Mesodermal cell (in vitro differentiated cells): ENCODE measurements at regions not wholly inside any gene's neighbourhood (a gene's known extent, or its start where the extent isn't known, plus 50 kb on each side); places are given as distances from the start of the nearest gene placed in this dataset.

Source experiments
- H3K27ac ChIP-seq: 2 replicates; pipeline ENCODE4 v1.7.0; 2013; ENCODE audit warnings: mild to moderate bottlenecking, low read depth, low read length, moderate library complexity; ENCODE audit not compliant: severe bottlenecking
- H3K36me3 ChIP-seq: 2 replicates; pipeline ENCODE4 v1.7.1; 2013; ENCODE audit warnings: mild to moderate bottlenecking, low read length, moderate library complexity; ENCODE audit not compliant: control insufficient read depth, insufficient read depth
- H3K4me1 ChIP-seq: one replicate; pipeline ENCODE4 v1.7.1; 2013; ENCODE audit warnings: mild to moderate bottlenecking, low read length; ENCODE audit not compliant: insufficient read depth, control insufficient read depth, poor library complexity, severe bottlenecking
- H3K4me3 ChIP-seq: 2 replicates; pipeline ENCODE4 v1.7.0; 2013; ENCODE audit warnings: low read length, control low read depth, mild to moderate bottlenecking; ENCODE audit not compliant: insufficient read depth, poor library complexity, severe bottlenecking; ENCODE audit errors: extremely low read depth
- H3K9me3 ChIP-seq: 2 replicates; pipeline ENCODE4 v1.7.1; 2013; ENCODE audit warnings: mild to moderate bottlenecking, low read length, moderate library complexity; ENCODE audit not compliant: control insufficient read depth
- WGBS, 2 experiments: methylation state at CpG; one replicate each; pipeline ENCODE4 v1.1.5; 2013; ENCODE audit warnings: missing lambda C conversion rate in 2 of 2; ENCODE audit not compliant: insufficient coverage in 2 of 2; 5-methylcytosine and 5-hydroxymethylcytosine counted together

DNA sequence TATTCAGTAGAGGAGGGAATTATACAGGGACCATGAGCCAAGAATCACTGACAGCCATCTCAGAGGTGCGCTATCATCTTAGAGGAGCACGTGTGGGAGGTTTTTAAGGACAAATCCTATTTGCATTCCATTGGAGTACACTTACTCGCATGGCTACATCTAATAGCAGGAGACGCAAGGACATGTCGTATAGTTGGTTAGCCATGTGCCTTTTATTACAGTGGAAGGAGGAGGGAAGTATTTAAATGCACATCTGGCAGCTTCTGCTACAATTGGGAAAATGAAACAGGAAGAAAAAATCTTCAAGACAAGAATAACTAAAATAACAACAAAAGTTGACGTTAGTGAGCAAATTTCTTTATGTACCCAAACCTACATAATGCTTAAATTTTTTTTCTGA is 86.5 kb upstream of the UGP2 start:
- WGBS, 2 experiments, result 83 to 86% methylated on average over 2 to 5 of the region's 6 CpGs
- Histone ChIP-seq H3K9me3 (no peaks in the 10 kb centered on the region), H3K4me1 (no peaks in the 10 kb centered on the region), H3K27ac (no peak overlapping the region), H3K4me3 (no peak overlapping the region), H3K36me3 (no peaks in the 10 kb centered on the region)

DNA sequence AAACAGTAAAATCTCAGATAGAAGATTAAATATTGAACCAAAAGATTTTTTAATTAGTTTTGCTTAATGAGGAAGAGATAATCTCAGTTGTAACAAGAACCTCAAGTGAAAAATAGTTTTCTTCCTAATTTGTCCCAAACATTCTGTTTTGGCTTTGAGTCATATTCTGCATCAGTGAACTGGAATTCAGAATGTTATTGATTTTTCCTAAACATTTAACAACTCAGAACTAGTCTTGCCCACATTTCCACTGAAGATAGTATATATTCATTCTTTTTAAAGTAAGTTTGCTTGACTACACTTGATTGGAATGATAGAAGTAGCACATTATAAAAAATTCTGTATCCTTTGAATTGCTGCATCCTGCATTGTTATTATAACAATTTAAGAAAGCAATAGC is 85.7 kb upstream of the UGP2 start:
- H3K27ac ChIP-seq, result no peak overlapping the region
- H3K36me3 ChIP-seq, result no peaks in the 10 kb centered on the region
- no peaks in the 10 kb centered on the region for H3K9me3 ChIP-seq
- no peak overlapping the region for H3K4me3 ChIP-seq
- no peaks in the 10 kb centered on the region for H3K4me1 ChIP-seq

DNA sequence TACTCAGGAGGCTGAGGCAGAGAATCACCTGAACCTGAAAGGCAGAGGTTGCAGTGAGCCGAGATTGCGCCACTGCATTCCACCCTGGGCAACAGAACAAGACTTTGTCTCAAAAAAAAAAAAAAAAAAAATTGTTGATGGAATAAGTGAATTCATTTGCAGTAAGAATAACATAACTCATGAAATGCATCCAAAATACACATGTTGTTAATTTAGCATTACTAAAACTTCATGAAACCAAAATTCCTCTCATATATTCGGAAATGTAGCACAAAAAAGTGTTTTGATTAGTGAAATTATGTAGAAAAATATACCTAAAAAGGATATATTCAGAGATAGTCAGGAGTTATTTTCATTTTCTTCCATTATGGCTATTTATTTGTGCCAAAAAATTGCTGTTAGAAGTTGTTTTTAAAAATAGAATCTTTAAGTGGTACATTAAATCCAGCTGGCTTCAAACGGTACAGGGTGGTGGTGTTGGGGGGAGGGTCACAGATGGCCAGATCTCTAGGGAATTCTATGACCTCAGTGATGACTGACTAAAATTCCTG is 78.2 kb upstream of the UGP2 start:
- Histone ChIP-seq H3K36me3 (no peaks in the 10 kb centered on the region), H3K27ac (no peak overlapping the region), H3K9me3 (no peaks in the 10 kb centered on the region), H3K4me3 (no peak overlapping the region), H3K4me1 (peaks cover 10% of the 10 kb centered on the region)
- 43 to 50% methylated on average over 1 of the region's 4 CpGs for WGBS, 2 experiments

DNA sequence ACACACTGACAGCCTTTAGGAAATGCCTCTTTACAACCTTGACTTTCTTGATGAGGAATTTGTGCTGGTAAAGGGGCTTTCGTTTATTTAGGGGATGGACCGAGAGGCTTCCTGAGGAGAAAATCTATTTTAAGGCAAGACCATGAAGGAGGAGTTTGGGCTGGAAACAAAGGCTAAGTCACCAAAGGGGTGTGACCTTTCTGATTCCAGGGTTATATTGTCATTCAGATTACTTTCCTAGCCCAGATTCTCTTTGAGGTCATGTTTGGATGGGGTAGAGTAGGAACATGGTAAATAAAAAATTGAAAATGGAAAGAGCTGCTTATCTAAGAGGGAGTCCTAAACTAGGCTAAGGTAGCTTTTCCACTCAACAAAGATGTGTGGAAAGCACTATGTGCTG is 77.1 kb upstream of the UGP2 start:
- no peaks in the 10 kb centered on the region for H3K9me3 ChIP-seq
- WGBS, 2 experiments, result 31% methylated on average over 2 of the region's 2 CpGs; no CpG with 5 or more reads in 1 of the 2 experiments
- no peak overlapping the region for H3K27ac ChIP-seq
- no peak overlapping the region for H3K4me3 ChIP-seq
- H3K36me3 ChIP-seq, result no peaks in the 10 kb centered on the region
- peaks cover 10% of the 10 kb centered on the region for H3K4me1 ChIP-seq

DNA sequence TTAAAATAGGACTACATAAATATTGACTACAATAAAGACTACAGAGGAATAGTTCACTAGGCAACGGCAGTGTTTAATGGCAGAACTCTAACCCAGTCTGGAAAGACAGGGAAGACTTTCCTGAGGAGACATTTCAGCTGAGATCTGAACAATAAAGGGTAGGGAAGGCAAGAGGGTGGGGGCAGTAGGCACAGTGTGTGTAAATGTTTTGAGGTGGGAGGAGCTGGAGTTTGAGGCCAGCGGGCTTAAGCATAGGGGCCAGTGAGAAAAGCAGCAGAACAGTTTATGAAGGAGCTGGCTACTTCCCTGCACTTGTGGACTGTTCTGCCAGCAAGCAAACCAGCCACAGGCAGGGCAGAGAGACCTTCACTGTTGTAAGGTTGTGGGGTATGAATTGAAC is 76.6 kb upstream of the UGP2 start:
- H3K4me3 ChIP-seq, result no peak overlapping the region
- no peaks in the 10 kb centered on the region for H3K9me3 ChIP-seq
- peaks cover 10% of the 10 kb centered on the region for H3K4me1 ChIP-seq
- H3K27ac ChIP-seq, result no peak overlapping the region
- H3K36me3 ChIP-seq, result no peaks in the 10 kb centered on the region
- WGBS, 2 experiments, result 36 to 66% methylated on average over 2 of the region's 2 CpGs

DNA sequence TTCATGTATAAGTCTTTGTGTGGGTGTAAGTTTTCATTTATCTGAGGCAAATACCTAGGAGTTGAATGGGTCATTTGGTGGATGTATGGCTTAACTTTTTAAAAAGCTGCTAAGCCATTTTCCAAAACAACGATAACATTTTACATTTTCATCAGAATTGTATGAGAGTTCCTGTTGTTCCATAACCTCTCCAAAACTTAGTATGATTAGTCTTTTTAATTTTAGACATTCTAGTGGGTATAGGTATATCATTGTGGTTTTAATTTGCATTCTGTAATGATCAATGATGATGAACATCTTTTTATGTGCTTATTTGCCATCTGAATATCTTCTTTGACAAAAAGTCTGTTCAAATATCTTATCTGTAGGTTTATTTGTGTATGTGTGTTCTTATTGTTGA is 74.4 kb upstream of the UGP2 start:
- H3K4me1 ChIP-seq, result peaks cover 10% of the 10 kb centered on the region
- no CpG with 5 or more reads among the region's 1 CpG for WGBS, 2 experiments
- H3K27ac ChIP-seq, result no peak overlapping the region
- no peaks in the 10 kb centered on the region for H3K36me3 ChIP-seq
- H3K4me3 ChIP-seq, result no peak overlapping the region
- H3K9me3 ChIP-seq, result no peaks in the 10 kb centered on the region

DNA sequence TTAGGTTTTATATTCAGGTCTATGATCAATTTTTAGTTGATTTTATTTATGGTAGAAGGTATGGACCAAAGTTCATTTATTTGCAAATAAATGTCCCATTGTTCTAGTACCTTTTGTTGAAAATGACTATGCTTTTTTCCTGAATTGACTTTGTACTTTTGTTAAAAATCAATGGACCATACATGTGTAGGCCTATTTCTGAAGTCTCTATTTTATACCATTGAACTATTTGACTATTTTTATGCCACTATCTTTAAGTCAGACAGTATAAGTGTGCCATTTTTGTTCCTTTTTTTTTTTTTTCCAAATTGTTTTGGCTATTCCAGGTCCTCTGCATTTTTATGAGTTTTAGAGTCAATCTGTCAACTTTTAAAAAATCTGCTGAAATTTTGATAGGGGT is 73.6 kb upstream of the UGP2 start:
- no peaks in the 10 kb centered on the region for H3K9me3 ChIP-seq
- H3K4me3 ChIP-seq, result no peak overlapping the region
- H3K4me1 ChIP-seq, result peaks cover 10% of the 10 kb centered on the region
- no peaks in the 10 kb centered on the region for H3K36me3 ChIP-seq
- no peak overlapping the region for H3K27ac ChIP-seq

DNA sequence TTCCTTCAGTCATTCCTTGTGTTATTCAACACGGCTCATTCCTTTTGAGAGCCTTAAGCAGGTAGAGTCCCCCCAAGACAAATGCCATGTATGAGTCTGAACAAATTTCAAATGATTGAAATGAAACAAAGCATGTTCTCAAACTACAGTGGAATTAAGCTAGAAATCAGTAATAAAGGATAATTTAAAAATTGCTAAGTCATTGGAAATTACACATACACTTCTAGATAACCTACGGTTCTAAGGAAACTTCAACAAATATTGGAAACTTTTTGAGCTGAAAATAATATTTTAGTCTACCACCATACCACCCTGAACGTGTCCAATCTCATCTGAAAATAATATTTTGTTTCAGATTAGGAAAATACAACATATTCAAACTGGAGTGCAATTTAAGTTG is 71.8 kb upstream of the UGP2 start:
- WGBS, 2 experiments, result 100% methylated on average over 1 of the region's 3 CpGs; no CpG with 5 or more reads in 1 of the 2 experiments
- Histone ChIP-seq H3K4me3 (no peak overlapping the region), H3K27ac (no peak overlapping the region), H3K36me3 (no peaks in the 10 kb centered on the region), H3K4me1 (peaks cover under 1% of the 10 kb centered on the region), H3K9me3 (no peaks in the 10 kb centered on the region)

DNA sequence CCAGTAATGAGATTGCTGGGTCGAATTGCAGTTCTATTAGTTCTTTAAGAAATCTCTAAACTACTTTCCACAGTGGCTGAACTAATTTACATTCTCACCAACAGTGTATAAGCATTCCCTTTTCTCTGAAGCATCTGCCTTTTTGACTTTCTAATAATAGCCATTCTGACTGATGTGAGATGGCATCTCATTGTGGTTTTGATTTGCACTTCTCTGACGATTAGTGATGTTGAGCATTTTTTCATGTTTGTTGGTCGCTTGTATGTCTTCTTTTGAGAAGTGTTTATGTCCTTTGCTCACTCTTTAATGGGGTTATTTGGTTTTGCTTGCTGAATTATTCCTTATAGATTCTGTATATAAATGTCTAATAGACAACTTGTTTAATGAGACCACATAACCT is 69.6 kb upstream of the UGP2 start:
- no peak overlapping the region for H3K4me3 ChIP-seq
- no peaks in the 10 kb centered on the region for H3K9me3 ChIP-seq
- no peak overlapping the region for H3K27ac ChIP-seq
- 55 to 100% methylated on average over 1 to 2 of the region's 3 CpGs for WGBS, 2 experiments
- no peaks in the 10 kb centered on the region for H3K4me1 ChIP-seq
- H3K36me3 ChIP-seq, result no peaks in the 10 kb centered on the region

DNA sequence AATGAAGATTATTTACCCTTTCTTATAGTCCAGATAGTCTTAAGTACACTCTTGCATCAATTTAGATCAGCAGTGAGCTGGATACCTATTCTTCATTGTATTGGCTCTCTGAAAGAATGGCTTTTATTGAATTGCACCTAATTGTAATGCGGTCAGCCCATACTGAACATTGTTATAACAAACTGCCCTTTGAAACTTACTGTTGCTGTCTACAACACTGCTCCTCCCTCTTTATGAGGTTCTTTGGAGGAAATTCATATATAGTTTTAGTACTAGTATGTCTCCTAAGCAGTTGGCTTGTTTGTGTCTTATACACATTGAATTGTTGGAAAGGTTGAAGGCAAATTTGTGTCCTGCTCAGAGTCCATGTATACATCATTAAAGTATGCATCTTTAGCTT is 66.5 kb upstream of the UGP2 start:
- WGBS, 2 experiments, result 83% methylated on average over 1 of the region's 1 CpG; no CpG with 5 or more reads in 1 of the 2 experiments

DNA sequence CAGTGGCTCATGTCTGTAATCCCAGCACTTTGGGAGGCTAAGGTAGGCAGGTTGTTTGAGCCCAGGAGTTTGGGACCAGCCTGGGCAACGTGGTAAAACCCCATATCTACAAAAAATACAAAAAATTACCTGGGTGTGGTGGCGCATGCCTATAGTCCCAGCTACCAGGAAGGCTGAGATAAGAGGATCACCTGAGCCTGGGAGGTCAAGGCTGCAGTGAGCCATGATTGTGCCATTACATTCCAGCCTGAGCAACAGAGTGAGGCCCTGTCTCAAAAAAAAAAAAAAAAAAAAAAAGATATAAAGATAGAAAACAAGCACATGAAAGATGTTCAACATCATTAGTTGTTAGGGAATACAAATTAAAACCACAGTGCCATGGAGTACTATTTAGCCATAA is 65.3 kb upstream of the UGP2 start:
- H3K4me3 ChIP-seq, result no peak overlapping the region
- H3K4me1 ChIP-seq, result no peaks in the 10 kb centered on the region
- H3K9me3 ChIP-seq, result no peaks in the 10 kb centered on the region
- no peak overlapping the region for H3K27ac ChIP-seq
- H3K36me3 ChIP-seq, result no peaks in the 10 kb centered on the region
- WGBS, 2 experiments, result 75% methylated on average over 1 of the region's 2 CpGs; no CpG with 5 or more reads in 1 of the 2 experiments

More for the DNA sequence above, 66.5 kb upstream of the UGP2 start:
- Histone ChIP-seq H3K4me3 (no peak overlapping the region), H3K9me3 (no peaks in the 10 kb centered on the region), H3K36me3 (no peaks in the 10 kb centered on the region), H3K27ac (no peak overlapping the region), H3K4me1 (no peaks in the 10 kb centered on the region)

DNA sequence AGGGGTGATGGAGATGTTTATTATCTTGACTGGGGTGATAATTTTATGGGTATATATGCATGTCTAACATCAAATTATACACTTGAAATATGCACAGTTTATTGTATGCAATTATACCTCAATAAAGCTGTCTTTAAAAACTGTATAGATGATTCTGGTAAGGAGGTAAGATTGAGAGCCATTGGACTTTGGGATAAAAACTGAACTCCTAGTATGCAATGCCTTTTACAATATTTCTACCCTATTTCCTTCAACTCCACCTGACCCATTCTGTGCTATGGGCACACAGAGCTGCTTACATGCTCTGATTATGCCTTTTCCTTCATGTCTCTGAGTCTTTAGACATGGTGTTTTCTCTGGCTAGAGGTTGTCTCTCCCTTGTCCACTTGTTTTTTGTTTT is 63.9 kb upstream of the UGP2 start:
- H3K36me3 ChIP-seq, result no peaks in the 10 kb centered on the region
- no peaks in the 10 kb centered on the region for H3K9me3 ChIP-seq
- H3K27ac ChIP-seq, result no peak overlapping the region
- no peak overlapping the region for H3K4me3 ChIP-seq
- H3K4me1 ChIP-seq, result no peaks in the 10 kb centered on the region
